C4-2B (cell line): ENCODE measurements at regions not wholly inside any gene's neighbourhood (a gene's known extent, or its start where the extent isn't known, plus 50 kb on each side); places are given as distances from the start of the nearest gene placed in this dataset.

ENCODE experiments used
- ZFX ChIP-seq: fragments of 450-650 bp; IDR thresholded peaks from 2 replicates; pipeline ENCODE4 v1.6.1; 2017
- TF ChIP-seq, protein P1 (sequence below): fragments of 450-650 bp; conservative IDR thresholded peaks from 2 replicates; pipeline ENCODE4 v1.5.1; 2017; ENCODE audit warnings: mild to moderate bottlenecking

DNA sequence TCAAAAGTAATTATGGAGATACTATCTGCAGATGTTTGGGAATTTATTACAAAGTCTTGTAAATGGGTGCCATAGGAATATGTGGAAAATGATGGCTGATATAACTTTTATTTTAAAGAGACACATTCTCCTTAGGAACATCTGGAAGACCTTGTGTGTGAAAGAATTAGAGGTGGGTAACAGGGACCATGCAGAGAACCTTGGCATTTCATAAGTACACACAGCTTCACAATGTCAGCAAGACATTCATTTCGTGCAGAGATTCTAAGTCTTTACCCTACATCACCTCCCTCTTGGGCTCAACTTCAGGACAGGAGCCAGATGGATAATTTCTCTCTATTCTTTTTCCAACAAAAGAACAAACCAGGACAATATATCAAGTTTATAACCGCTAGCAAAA, 458.1 kb upstream of the INTU start:
- TF ChIP-seq, protein P1, sequence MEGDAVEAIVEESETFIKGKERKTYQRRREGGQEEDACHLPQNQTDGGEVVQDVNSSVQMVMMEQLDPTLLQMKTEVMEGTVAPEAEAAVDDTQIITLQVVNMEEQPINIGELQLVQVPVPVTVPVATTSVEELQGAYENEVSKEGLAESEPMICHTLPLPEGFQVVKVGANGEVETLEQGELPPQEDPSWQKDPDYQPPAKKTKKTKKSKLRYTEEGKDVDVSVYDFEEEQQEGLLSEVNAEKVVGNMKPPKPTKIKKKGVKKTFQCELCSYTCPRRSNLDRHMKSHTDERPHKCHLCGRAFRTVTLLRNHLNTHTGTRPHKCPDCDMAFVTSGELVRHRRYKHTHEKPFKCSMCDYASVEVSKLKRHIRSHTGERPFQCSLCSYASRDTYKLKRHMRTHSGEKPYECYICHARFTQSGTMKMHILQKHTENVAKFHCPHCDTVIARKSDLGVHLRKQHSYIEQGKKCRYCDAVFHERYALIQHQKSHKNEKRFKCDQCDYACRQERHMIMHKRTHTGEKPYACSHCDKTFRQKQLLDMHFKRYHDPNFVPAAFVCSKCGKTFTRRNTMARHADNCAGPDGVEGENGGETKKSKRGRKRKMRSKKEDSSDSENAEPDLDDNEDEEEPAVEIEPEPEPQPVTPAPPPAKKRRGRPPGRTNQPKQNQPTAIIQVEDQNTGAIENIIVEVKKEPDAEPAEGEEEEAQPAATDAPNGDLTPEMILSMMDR: no peak
- TF ChIP-seq ZFX: no peak
